Vagina (tissue), 2 donors: ENCODE measurements at regions not wholly inside any gene's neighbourhood (a gene's known extent, or its start where the extent isn't known, plus 50 kb on each side); places are given as distances from the start of the nearest gene placed in this dataset.

Source experiments
- CTCF ChIP-seq, 3 experiments: fragments of 450-650 bp in 2 of 3; fragments of 200-600 bp in 1 of 3; sonication (generic) in 1 of 3; IDR thresholded peaks; one replicate each; pipeline ENCODE4 v1.5.1; 2017 to 2019; ENCODE audit warnings: antibody characterized with exemption in 3 of 3, mild to moderate bottlenecking in 2 of 3, moderate library complexity in 2 of 3
- POLR2A ChIP-seq, 2 donors: fragments of 450-650 bp; IDR thresholded peaks; one replicate each; pipeline ENCODE4 v1.6.1; 2017; ENCODE audit warnings: antibody characterized with exemption in 2 of 2, mild to moderate bottlenecking in 2 of 2, moderate library complexity in 2 of 2
- POLR2AphosphoS5 ChIP-seq, 2 donors: sonication (generic); formaldehyde crosslinking; IDR thresholded peaks; one replicate each; pipeline ENCODE4 v1.9.0; 2017; ENCODE audit warnings: antibody characterized with exemption in 2 of 2, mild to moderate bottlenecking in 2 of 2, low read depth in 1 of 2; ENCODE audit not compliant: insufficient read depth in 1 of 2

- no peak for TF ChIP-seq POLR2A (IDR thresholded peaks at IDR 0.05)
- TF ChIP-seq CTCF (IDR thresholded peaks at IDR 0.05) = no peak
- TF ChIP-seq POLR2AphosphoS5 (IDR thresholded peaks at IDR 0.05; ENCODE audit: insufficient read depth in 1 of 2, low read depth in 1 of 2) = no peak
Measured at GRCh38 chr3:1664266-1664665, 434.4 kb upstream of the CNTN4 start.
